ENCODE measurements at regions not wholly inside any gene's neighbourhood (a gene's known extent, or its start where the extent isn't known, plus 50 kb on each side); places are given as distances from the start of the nearest gene placed in this dataset.
A peak's percentile ranks its signal among the peaks of the same experiment; 100 is the strongest.

GRCh38 chr2:128501006-128501690 lies 182.5 kb upstream of the HS6ST1 start:
- no peaks in the 10 kb centered on the region for H3K9me3 ChIP-seq (ENCODE audit: low read length)
- DNase-seq (ENCODE audit: low spot score) (no peak), ATAC-seq (no peak), FAIRE-seq (no peak)
- no peaks in the 10 kb centered on the region for H3K36me3 ChIP-seq (replicated peaks in 1 of 2; ENCODE audit: control insufficient read depth in 1 of 2, insufficient read depth in 2 of 2, low read length in 2 of 2)
- H3K27ac ChIP-seq (ENCODE audit: extremely low read length, insufficient read depth, low read length) = no peak overlapping the region
- CTCF ChIA-PET (ENCODE audit: low intra/inter-chr PET ratio, low total read pairs) = no interaction called here
- in situ Hi-C loops (cut with HindIII; ENCODE audit: extremely low pct_ligation_motif_present, low pct_unique_long_range_greater_than_20kb) (no loop called here), intact Hi-C loops (cut with micrococcal nuclease; ENCODE audit: unreplicated experiment) (no loop called here)
- no TSS peak for BruUV-seq (replicated peaks)
- H3K4me3 ChIP-seq (replicated peaks in 1 of 3; ENCODE audit: insufficient read depth in 1 of 3, low read depth in 2 of 3, low read length in 3 of 3) = no peak overlapping the region
- no peaks in the 10 kb centered on the region for H4K20me1 ChIP-seq (ENCODE audit: insufficient read depth, low read length)
- no peak overlapping the region for H3K9ac ChIP-seq (ENCODE audit: insufficient read depth, low read depth, low read length)
- WGBS (ENCODE audit: low lambda C conversion rate) = 33% methylated on average over 10 of the region's 12 CpGs
- peaks cover 6 to 35% of the 10 kb centered on the region in 2 experiments; a peak in 4 of 5 replicates for H3K27me3 ChIP-seq (ENCODE audit: control insufficient read depth in 1 of 2, insufficient read depth in 2 of 2, low read length in 2 of 2)
- H3K79me2 ChIP-seq (ENCODE audit: insufficient read depth, low read length) = no peaks in the 10 kb centered on the region
- H3K4me2 ChIP-seq (ENCODE audit: low read depth, low read length) = no peak overlapping the region
- H3K4me1 ChIP-seq (ENCODE audit: insufficient read depth, low read length) = no peaks in the 10 kb centered on the region
- no peak for TF ChIP-seq SOX5 (CRISPR knock-in tag; IDR thresholded peaks at IDR 0.05; ENCODE audit: borderline replicate concordance)
- no peak for TF ChIP-seq GZF1 (CRISPR knock-in tag; IDR thresholded peaks at IDR 0.05)
- TF ChIP-seq LCORL (IDR thresholded peaks at IDR 0.05) = no peak
- TF ChIP-seq LCORL (CRISPR knock-in tag; IDR thresholded peaks at IDR 0.05) = no peak
- TF ChIP-seq RBM22 (optimal IDR thresholded peaks at IDR 0.05; ENCODE audit: low read length) = no peak
- no peak overlapping the region for H2AFZ ChIP-seq (ENCODE audit: low read length)
- POLR2A ChIA-PET = no interaction called here

GRCh38 chr2:128501700-128502099 lies 183.0 kb upstream of the HS6ST1 start:
- Histone ChIP-seq H3K4me1 (ENCODE audit: insufficient read depth, low read length) (no peaks in the 10 kb centered on the region), H3K4me3 (replicated peaks in 1 of 3; ENCODE audit: insufficient read depth in 1 of 3, low read depth in 2 of 3, low read length in 3 of 3) (no peak overlapping the region), H2AFZ (ENCODE audit: low read length) (no peak overlapping the region), H3K36me3 (replicated peaks in 1 of 2; ENCODE audit: control insufficient read depth in 1 of 2, insufficient read depth in 2 of 2, low read length in 2 of 2) (no peaks in the 10 kb centered on the region), H3K27me3 (ENCODE audit: control insufficient read depth in 1 of 2, insufficient read depth in 2 of 2, low read length in 2 of 2) (peaks cover 6 to 35% of the 10 kb centered on the region in 2 experiments; a peak in 4 of 5 replicates), H3K4me2 (ENCODE audit: low read depth, low read length) (no peak overlapping the region), H3K9ac (ENCODE audit: insufficient read depth, low read depth, low read length) (no peak overlapping the region), H3K27ac (ENCODE audit: extremely low read length, insufficient read depth, low read length) (no peak overlapping the region), H3K79me2 (ENCODE audit: insufficient read depth, low read length) (no peaks in the 10 kb centered on the region), H4K20me1 (ENCODE audit: insufficient read depth, low read length) (no peaks in the 10 kb centered on the region), H3K9me3 (ENCODE audit: low read length) (no peaks in the 10 kb centered on the region)
- no peak for DNase-seq (ENCODE audit: low spot score)
- peak; percentile 11; the same call in 1 of the 3 replicates for ATAC-seq
- in situ Hi-C loops (cut with HindIII; ENCODE audit: extremely low pct_ligation_motif_present, low pct_unique_long_range_greater_than_20kb) = no loop called here
- POLR2A ChIA-PET = no interaction called here
- FAIRE-seq = no peak
- WGBS (ENCODE audit: low lambda C conversion rate) = 5% methylated on average over 4 of the region's 4 CpGs
- intact Hi-C loops (cut with micrococcal nuclease; ENCODE audit: unreplicated experiment) = no loop called here
- no TSS peak for BruUV-seq (replicated peaks)
- CTCF ChIA-PET (ENCODE audit: low intra/inter-chr PET ratio, low total read pairs) = no interaction called here
- TF ChIP-seq ZNF512B (CRISPR knock-in tag; IDR thresholded peaks at IDR 0.05; ENCODE audit: borderline replicate concordance) (no peak), MBD4 (IDR thresholded peaks at IDR 0.05; ENCODE audit: borderline replicate concordance, low read length) (no peak), ZNF407 (CRISPR knock-in tag; IDR thresholded peaks at IDR 0.05; ENCODE audit: not compliant biosample characterization) (no peak)
